NCI-H510A treated with DMSO at 0.1 percent for 48 hours (cell line): ENCODE measurements at regions not wholly inside any gene's neighbourhood (a gene's known extent, or its start where the extent isn't known, plus 50 kb on each side); places are given as distances from the start of the nearest gene placed in this dataset.

Experiments used
- DNase-seq: peaks from one replicate; lab custom pipeline; 2025; lab: John Stamatoyannopoulos, UW

DNA sequence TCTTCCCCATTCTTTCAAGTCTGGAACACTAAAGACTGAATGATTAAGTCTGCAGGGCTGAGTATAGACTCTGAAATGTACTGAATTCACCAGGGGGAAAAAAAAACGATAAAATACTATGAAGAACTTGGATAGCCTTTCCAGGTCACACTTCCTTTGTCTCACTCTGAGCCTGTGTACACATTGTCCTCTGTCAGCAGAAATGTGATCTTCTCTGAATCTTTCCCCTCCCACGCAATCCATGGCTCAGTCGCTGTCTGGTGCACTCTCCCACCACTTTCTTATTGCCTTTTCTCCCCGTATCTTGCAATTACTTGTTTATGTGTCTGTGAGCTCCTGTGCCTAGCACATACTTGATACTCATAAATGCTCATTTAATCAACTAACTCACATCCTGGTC is 212.6 kb upstream of the RSPO3 start:
- DNase-seq = peak; percentile 18

DNA sequence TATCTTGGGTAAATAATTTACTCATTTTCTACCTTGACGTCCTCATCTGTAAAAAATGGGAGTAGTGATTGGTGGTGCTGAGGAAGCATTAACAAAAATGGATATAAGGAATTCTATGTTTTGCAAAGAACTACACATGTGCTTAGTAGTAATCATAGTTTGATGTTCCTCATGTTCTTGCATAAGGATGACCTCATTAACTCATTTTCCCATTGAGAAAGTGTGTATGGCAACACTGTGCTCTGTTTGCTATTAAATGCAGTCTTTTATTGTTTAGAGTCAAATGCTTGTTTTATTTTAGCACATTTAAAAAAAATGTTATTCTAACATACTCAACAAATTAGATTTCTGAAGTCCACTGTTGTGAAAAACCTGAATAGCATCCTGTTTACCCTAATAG is 211.2 kb upstream of the RSPO3 start:
- DNase-seq = no peak

GRCh38 chr6:126907996-126908395 is 210.5 kb upstream of the RSPO3 start:
- no peak for DNase-seq

- no peak for DNase-seq
Measured at GRCh38 chr6:126909493-126909892, 209.0 kb upstream of the RSPO3 start.

DNA sequence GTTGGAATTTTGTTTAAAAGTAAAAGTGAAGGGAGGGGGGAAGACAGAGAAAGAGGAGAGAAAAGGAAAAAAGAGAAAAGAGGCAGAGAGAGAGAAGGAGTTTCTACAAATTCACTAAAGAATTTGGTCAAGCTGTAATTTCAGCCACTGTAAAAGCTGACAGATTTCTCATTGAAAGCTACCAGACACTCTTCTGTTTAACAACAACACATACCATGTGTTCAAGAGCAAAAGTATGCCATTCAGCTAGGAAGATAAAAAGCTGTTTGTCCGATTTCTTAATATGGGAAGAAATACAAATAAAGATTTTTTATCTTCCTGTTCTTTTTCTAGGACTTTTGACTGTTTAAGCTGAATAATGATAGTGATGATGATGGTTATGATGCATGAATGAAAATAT is 204.8 kb upstream of the RSPO3 start:
- no peak for DNase-seq

DNA sequence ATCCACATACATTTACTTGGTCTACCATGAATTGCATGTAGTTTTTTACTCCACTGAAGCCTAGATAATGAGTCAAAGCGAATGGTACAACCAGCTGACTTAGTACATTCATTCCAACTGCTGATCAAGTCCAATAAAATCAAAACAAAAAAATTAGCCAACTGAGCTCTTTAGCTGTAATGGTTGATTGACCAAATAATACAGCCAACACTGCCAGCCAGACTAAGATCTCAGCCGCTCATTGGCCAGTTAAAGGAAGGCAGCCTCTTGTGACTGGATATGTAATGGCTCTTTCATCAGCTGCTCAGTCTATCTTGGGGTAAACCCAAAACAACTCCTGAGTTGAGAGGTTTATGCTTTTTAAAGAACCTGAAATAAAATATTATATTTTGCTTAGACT is 204.3 kb upstream of the RSPO3 start:
- DNase-seq = no peak

DNA sequence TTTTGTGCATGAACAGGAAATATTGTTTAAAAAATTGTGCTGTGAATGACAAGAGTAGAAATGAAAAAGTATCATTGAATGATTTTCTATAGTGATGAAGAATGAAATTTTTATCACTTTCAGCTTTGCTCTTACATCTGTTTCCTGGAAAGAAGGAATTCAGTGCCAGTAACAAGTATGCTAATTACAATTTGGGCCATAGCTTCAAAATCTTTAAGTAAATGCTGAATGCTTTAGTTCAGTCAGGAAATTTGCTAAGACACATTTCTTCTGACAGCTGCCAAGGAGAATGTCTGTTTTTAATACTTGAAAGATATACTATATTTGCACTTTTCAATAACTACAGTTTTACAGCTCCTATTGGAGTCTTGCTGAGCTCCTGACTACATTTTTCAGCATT is 203.7 kb upstream of the RSPO3 start:
- no peak for DNase-seq

- DNase-seq = no peak
Measured at GRCh38 chr6:126919947-126920346, 198.5 kb upstream of the RSPO3 start.

- no peak for DNase-seq
Measured at GRCh38 chr6:126923807-126924206, 194.7 kb upstream of the RSPO3 start.

- no peak for DNase-seq
Measured at GRCh38 chr6:126926926-126927325, 191.5 kb upstream of the RSPO3 start.

DNA sequence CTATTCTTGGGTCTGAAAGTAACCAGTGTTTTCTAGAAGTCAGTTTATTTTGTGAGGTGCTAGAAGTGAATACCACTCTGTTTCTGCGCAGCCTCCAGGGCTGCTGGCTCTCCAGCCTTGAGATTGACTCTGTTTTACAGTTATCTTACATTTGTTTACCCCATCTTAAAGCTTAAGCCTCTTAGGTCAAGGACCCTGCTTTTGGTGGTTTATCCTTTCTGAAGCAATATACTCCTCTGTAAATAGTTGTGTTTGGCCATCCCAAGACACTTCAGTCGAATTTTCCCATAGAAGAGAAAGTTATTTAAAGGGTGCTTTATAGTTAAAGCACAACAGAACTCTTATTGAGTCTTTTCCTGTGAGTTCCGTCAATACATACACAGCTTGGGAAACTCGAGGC is 190.6 kb upstream of the RSPO3 start:
- DNase-seq = no peak

- no peak for DNase-seq
Measured at GRCh38 chr6:126937426-126937825, 181.0 kb upstream of the RSPO3 start.

- DNase-seq = no peak
Measured at GRCh38 chr6:126939784-126940183, 178.7 kb upstream of the RSPO3 start.

DNA sequence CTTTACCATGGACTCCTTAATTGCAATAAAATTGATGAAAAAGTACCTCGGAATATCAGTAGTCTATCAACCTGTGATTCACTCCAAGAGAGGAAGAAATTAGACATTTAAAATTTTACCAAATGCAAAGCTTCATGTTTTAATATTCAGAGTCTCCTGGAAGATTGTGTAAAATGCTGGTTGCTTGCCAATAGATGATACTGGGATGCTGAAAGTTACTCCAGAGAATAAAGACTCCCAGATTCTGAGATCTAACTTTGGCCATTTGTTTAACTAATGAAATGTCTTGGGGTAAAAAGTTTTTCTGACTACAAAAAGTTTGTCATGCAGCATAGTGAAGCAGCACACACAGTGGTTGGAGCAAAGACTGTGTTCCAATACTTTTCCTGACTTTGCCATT is 176.7 kb upstream of the RSPO3 start:
- DNase-seq = no peak

- DNase-seq = no peak
Measured at GRCh38 chr6:126944512-126944911, 174.0 kb upstream of the RSPO3 start.

GRCh38 chr6:126945150-126945685 is 173.3 kb upstream of the RSPO3 start:
- no peak for DNase-seq

DNA sequence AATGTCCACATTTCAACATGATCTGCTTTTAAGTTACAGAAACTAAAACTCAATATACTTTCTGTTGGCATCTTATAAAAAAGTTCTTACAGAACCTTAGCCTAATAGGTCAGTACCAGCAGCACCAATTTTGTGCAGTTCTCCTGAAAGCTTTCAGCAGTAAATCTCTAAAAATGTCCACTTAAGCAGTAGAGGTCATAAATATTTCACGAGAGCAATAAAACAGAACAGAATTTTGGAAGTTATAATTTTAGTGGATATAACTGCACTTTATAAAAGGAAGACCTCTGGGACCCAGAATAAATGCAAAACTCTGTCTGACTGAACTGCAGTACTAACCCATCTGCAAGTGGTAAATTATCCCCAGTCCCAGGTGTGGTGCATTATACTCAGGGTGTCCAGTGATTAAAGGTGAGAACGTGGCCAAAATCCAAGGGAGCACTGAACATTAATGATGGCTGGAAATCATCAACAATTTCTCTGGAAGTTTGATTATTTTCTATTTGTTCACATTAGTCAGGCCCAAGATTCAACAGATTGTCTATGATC is 172.6 kb upstream of the RSPO3 start:
- no peak for DNase-seq

DNA sequence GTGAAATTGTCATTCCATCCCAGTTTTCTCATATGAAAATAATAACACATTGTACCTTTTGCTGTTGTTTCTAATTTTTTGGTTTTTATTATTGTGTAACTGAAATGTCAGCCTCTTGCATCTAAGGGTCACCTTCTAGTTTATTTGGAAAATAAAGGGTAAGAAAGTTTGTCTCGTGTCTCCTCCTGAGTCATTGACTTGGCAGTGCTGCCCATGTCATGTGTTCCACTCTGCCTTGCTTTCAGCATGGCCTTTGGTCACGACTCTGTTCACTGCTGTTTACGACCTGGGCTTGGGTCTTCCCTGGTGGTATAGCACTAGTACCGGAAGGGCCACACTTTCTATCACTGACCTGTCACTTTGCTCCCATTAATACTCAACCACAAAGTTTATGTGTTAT is 171.4 kb upstream of the RSPO3 start:
- DNase-seq = no peak

- DNase-seq = peak; percentile 3
Measured at GRCh38 chr6:126949786-126950185, 168.7 kb upstream of the RSPO3 start.

DNA sequence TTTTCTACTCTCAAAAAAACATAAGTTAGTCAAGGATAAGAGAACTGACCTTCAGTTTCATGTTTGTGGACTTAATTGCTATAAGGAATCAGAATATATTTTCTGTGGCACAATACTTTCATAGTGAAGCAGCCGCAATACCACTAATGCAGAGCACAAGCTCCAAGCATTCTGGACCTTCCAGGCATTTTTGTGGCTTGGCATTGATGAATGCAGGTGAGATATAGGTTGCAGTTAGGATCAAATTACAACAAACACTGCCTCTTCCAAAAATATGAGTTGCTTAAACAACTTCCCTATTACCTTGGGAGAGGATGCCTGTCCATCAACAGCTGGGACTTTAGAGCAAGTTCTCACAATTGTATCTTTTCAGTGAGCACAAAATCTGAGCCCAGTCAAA is 162.8 kb upstream of the RSPO3 start:
- DNase-seq = peak; percentile 23

DNA sequence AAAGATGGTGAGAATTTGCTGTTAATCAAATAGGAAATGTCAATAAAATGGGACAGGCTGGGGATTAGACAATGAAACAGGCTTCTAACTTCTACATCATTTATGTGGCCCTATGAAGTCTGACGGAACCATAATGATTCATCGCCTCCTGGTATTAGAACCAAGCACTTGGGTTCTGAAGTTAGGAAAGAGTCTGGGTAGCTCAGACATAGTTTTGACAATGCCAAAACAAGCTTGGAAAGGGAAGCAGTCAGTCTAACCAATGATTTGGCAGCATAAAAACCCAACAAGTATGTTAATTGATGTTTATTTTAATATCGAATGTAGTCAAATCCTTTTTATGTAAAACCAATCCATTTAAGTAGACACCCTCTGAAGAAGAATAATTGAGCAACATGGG is 160.8 kb upstream of the RSPO3 start:
- DNase-seq = no peak

DNA sequence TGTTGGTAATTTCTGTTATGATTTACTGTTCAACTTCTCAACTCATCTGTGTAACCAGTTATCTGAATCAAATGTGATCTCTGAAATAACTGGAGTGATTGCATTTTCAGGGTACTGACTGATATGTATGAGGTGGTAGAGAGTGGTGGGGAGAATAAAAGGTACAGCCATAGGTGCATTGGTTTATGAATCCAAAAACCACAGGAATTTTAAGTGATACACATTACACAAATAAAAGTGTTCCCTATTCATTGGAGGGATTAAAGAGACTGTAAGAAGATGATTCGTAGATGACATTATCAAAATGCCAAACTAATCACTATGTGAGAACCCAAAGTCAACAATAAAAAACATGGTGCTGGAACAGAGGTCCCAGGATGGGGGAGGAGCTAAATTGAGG is 158.7 kb upstream of the RSPO3 start:
- no peak for DNase-seq

DNA sequence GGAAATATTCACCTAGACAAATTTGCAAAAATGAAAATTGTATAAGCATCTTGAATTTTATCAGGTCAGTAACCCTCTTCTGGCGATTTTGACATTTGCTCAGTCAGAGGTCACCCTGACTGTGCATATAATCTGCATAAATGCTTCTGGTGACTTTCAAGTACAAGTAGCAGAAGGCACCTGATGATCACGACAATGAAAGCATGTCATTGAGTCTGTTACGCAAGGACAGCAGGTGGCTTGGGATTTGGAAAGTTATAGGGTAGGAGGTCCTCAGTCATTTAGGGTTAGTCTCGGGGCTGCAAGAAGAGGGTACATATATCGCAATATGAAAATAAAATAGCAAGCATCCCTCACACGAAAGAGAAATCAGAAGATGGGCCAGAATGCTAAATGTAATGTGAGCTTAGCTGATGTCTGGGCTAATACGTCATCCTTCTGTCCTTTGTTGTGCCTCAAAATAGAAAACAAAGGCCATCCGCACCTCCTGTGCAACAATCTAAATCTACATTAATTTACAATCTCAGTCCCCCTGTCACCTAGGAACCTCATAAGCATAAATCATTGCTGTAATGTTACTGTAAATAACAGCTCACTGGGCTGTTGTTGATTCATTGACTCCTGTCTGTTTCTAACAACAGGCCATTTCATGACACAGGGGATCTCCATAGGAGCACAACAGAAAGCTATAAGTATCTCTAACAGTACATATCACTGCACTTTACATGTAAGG is 155.2 kb upstream of the RSPO3 start:
- DNase-seq = peak; percentile 30
